HG03159 (cell line): ENCODE measurements at regions not wholly inside any gene's neighbourhood (a gene's known extent, or its start where the extent isn't known, plus 50 kb on each side); places are given as distances from the start of the nearest gene placed in this dataset.

ENCODE experiments used
- ATAC-seq: cut with Tn5 transposase; IDR thresholded peaks from one replicate; pipeline ENCODE4 v1.9.1; 2021; ENCODE audit warnings: mild to moderate bottlenecking, moderate library complexity; ENCODE audit not compliant: unreplicated experiment

DNA sequence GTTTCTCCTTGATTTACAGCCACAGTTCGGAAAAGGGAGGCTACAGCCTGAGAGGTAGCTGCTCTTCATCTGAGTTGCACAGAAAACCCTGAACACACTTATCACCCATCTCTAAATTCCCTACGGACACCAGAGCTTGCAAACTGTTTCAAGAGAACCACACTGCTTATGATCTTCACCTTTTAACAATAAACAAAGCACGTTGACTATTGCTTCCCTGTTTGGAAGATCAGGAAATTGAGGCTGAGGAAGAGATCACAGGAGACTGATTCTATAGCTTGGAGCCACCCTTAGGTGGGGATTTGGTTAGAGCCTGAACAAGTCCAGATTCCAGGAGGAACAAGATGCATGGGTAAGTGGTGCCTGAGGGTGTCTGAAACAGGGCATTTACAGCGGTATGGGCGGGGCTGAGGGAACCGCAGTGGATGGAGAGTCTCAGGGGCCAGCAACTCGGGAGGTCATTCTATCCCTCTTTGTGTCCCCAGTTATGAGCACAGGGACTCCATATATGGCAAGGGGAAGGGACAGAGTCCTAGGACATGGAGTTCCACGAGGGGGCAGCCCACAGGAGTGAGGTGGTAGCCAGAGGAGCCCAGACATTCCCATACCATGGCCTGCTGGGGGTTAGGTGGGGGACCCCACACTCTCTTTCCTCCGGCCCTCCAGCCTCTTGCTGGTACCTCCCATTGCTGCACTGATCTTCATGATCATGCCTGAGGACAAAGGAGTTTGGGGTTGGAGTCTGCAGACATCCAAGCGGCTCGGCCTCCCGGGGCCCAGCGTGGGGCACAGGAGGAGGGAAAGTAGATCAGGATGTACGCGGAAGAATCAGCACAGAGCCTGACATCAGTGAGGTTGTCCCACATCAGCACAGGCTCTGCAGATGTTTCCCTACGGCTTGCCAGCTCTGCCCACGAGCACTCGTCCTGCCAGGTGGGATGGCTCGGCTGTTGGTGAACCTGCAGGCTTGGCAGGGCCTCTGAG is 162.3 kb upstream of the ZNF536 start:
- no peak for ATAC-seq

- no peak for ATAC-seq
Observed at GRCh38 chr19:30212574-30212973, 159.6 kb upstream of the ZNF536 start.

- no peak for ATAC-seq
Observed at GRCh38 chr19:30214651-30215051, 157.5 kb upstream of the ZNF536 start.

GRCh38 chr19:30215248-30215647 is 156.9 kb upstream of the ZNF536 start:
- no peak for ATAC-seq

GRCh38 chr19:30216453-30216852 is 155.7 kb upstream of the ZNF536 start:
- no peak for ATAC-seq

- ATAC-seq, result no peak
Observed at GRCh38 chr19:30217461-30217860, 154.7 kb upstream of the ZNF536 start.

DNA sequence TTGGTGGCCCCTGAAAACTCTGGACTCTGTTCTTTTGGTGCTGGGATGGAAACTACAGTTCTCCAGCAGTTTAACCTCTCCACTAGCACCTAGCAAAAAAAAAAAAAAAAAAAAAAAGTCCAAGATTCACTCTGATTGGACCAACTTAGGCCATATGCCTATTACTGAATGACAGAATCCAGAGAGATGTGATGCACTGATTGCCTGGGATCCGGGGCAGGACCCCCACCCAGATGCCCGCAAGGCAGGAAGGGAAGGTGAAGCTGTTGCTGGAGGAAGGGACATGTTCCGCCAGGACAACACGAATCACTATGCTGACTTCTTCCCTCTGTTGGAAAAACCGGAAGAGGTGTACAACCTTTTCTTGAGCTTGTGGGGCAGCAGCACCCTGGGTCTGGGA is 152.5 kb upstream of the ZNF536 start:
- no peak for ATAC-seq

DNA sequence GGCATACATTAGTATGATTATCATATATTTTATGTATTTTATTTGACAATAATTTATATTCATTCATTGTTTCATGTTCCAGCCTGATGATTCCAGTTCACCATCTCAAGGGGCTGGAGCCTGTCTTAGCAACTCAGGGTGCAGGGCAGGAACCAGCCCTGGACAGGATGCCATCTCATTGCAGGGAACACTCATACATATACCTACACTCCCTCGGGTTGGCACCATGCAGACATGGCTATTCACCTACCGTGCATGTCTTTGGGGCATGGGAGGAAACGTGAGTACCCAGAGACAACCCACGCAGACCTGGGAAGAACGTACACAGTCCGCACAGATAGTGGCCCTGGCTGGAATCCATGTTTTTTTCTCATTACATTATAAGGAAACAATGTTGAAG is 151.0 kb upstream of the ZNF536 start:
- no peak for ATAC-seq

DNA sequence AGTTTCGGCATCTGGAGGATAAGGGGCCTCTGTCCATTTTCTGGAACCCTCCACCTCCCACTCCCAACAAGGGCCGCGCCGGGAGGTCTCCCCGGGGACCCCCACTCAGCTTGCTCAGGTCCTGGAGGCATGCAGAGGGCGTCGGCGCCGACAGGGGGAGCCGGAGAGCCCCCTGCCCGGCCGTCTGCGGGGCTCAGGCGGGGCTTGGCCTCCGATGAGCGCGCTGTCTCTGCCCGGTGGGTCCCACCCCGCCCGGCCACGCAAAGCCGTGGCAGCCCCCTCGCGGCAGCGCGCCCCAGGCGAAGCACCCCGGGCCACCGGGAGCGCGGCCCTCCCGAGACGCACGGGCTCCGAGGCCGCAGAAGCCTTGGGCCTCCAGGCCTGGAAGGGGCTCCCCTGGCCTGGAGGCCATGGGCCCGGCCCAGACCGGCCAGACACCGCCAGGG is 149.7 kb upstream of the ZNF536 start:
- no peak for ATAC-seq

GRCh38 chr19:30222992-30223865 is 149.0 kb upstream of the ZNF536 start:
- no peak for ATAC-seq

- ATAC-seq, result no peak
Observed at GRCh38 chr19:30223866-30224688, 148.1 kb upstream of the ZNF536 start.

DNA sequence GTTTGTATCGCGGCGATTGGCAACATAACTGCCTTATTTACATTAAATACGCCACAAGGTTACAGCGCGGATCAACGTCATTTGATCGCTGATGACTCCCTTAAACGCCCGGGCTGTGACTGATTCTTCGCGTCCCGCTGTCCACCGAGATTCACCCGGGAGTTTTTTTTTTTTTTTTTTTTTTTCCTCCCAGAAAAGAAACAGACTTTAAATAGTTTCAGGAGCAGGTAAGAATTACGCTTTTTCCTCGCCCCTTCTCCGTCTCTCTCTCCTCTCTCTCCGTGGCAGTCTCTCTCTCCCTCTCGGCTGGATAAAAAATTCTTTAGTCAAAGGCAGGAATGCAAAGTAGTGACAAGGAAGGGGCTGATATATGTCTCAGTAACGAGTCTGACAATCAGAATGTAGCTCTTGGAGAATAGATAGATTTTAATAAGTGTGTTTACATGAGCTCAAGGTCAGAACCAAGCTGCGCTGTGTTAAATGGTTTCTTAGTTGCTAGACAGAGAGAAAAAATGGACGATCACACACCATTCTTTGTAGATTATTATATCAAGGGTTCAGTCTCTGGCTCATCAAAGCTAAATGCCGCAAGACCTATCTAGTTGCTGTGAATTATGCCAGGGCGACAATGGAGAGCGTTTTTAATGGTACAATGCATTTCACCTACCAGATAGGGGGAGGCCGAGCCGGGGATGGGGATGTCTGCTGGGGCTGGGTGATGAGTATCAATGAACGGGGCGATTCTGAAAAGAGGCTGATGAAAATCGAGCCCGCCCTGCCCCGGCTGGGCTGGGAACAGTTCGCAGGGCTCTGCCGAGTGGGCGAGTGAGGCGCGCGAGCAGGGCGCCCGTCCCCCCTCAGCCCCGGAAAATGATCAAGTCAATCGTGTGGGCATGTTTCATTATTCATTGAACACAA is 147.2 kb upstream of the ZNF536 start:
- no peak for ATAC-seq

GRCh38 chr19:30225676-30226463 is 146.3 kb upstream of the ZNF536 start:
- ATAC-seq, result no peak

GRCh38 chr19:30226464-30227011 is 145.6 kb upstream of the ZNF536 start:
- no peak for ATAC-seq

- no peak for ATAC-seq
Observed at GRCh38 chr19:30227012-30227621, 145.1 kb upstream of the ZNF536 start.

DNA sequence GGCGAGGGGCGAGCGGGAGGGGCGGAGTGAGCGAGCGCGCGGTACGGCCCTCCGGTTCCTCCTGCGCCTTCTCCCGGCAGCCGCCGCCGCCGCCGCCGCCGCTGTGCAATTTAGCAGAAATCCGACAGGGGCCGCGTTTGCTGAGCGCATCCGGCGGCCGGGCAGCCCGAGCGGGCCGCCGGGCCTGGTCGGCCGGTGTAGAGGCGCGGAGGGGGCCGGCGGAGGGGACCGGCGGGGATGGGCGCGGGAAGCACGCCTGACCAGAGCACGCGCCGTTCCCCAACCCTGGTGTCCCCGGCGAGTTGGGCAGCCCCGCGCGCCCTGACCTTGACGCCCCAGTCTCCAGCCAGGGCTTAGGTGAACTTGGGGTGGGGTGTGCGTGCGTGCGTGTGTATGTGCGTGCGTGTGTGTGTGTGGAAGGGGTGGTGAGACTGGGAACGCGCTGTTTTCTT is 144.5 kb upstream of the ZNF536 start:
- ATAC-seq, result peak; percentile 91

DNA sequence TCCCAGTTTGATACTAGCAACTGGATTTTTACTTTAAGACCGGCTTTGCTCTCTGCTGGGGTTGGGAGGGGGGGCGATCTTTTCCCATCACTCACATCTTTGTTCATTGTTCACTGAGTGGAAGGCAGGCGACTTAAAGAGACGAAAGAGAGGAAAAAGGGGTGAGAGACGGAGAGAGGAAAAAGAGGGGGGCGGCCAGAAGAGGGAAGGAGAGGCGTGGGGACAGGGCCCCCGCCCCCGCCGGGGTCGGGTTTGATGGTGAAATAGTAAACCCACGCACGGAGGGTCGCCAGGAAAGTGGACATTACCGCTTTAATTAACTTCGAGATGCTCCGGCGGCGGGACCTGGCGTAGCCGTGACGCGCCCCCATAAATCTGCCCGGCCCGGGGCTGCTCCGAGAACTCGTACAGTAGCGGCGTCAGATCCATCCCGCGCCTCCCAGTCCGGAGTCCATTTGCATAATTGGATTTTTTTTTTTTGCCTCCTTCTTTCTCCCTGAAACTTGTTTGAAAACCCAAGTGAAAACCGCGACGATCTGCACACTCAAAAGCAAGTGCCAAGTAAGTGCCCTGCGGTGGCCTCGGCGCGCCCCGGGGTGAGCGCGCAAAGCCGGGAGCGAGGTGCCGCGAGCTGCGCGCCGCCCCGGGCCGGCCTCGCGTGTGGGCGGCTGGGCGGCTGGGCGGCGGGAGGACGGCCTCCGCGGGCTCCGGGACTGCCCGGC is 143.9 kb upstream of the ZNF536 start:
- no peak for ATAC-seq
